HG02884 (cell line): ENCODE measurements at regions not wholly inside any gene's neighbourhood (a gene's known extent, or its start where the extent isn't known, plus 50 kb on each side); places are given as distances from the start of the nearest gene placed in this dataset.
"Not testable (repeated sequence)": the region's sequence is repeated elsewhere in the genome, so short reads cannot be mapped to it uniquely, and the experiment has no call there.

Experiments used
- ATAC-seq: cut with Tn5 transposase; IDR thresholded peaks from one replicate; pipeline ENCODE4 v1.9.1; 2021; ENCODE audit warnings: mild to moderate bottlenecking, moderate library complexity; ENCODE audit not compliant: unreplicated experiment

DNA sequence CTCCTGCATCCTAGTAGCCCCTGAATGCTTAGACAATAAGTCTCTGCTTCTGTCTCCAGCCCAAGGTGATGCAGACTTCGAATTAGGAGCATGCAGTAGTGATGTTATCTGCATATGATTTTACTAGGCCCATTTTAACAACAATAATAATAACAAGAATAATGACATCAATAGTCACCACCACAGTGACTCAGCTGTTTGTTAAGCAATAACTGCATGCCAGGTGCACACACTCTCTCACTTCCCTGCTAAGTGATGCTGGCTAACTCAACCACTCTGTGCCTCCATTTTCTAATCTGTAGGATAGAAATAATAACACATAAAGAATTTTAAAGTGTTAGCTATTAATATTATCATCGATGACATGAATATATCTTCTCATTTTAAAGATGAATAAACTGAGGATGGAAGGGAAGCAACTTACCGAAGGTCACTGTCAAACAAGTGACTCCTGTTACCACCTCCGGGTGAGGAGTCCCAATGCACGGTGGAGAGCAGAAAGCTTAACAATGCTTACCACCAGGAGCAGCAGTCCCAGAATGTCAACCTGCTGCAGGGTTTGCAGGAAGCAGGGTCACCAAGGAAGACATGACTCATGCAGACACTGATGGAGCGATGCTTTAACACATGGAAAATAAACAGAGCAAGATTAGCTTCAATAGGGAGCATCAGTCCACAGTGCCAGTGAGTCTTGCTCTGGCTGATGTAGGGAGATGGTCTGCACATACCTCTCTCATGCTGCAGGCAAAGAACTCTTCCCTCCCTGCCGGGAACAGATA, 290.2 kb downstream of the SPATA17 start:
- no peak for ATAC-seq

DNA sequence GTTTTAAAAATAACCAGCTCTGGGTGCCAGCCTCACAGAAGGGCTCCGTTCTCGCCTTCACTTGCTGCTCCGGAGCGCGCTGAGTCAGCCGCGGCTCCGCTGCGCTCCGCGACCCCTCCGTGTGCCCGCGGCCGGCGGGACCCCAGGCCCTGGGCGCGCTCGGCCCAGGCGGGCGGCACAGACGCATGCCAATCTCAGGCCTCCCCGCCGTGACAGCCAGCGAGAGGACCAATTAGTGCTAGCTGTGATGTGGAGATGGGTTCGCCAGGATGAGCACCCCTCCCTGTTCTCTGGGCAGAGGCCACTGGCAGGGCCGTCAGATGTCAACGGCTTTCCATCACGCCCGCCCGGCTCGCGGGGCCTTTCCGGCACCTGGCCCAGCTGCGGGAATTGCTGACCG, 293.8 kb downstream of the SPATA17 start:
- ATAC-seq: no peak

DNA sequence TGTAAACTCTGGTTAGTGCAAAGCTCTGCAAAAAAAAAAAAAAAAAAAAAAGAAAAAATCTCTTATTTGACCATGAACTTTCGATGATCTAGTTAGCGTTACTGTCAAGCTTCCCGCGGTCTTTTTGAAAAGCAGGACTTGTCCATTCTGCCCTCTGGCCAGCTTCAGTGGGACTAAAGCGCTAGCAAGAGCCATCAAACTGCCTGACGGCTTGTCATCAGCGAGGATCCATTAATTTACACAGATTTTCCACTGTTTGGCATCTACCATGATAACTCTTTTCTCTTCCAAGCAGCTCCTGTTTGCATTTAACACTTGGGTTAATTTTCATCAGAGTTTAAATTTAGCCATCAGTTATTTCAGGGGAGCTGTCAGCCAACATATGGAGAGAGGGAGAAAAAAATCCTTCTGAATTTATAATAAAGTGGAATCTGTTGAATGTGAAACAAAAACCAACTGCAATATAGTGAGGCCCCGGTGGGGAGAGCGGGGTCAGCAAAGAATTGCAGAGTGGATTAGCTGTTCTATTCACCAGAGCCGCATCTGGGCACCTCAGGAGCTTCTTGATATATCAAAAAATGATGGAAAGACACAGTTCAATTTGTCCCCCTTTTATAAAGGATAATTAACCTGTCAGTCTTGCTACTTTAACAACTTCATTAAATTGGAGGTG, 298.2 kb downstream of the SPATA17 start:
- no peak for ATAC-seq

DNA sequence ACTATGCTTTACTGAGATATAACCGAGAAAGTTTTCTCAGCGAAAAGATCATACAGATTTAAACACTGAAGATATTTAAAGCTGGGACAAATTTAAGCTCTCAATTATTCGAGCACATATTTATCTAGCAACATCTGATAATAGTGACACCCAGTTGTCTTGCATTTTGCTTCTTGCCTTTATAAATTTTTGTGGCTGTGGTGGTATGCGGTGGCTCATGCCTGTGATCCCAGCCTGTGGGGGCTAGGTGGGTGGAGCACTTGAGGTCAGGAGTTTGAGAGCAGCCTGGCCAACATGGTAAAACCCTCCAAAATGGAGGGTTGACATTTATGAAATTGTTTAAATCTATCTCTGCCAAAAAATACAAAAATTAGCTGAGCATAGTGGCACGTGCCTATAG, 312.2 kb downstream of the SPATA17 start:
- no peak for ATAC-seq

DNA sequence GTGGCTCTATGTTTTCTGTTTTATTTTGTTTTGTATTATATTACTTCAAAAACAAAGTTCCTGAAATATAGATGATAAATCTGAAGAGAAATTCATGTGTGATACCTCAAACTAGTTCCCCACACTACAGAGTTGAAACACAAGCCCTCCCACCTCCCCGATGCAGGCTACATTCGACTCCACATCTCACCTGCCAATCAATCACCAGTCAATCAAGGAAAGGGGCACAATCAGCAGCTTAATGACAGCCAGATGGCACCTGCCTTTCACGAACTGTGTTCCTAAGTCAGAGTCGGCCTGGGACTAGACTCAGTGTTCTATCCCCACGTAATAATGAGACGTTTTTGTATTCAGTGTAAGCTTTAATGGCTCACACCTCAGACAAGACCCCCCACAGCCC, 313.4 kb downstream of the SPATA17 start:
- ATAC-seq: no peak

DNA sequence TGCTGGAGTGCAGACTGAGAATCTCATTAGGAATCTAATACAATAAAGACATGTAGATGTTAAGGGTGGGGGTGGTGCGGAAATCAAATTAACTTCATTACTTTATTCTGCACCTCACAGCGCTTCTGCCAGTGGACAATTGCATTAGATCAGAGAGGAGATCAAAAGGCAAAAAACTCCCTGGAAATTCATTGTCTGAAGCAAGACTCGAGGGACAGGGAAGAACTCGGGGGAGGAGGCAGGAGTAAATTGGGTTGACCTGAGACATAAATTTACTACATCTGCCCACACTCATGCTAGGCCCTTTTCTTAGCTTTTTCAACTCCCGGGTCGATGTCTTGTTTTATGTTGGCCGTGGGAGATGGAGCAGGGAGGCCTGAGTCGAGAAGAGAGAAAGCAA, 315.4 kb downstream of the SPATA17 start:
- ATAC-seq: no peak

DNA sequence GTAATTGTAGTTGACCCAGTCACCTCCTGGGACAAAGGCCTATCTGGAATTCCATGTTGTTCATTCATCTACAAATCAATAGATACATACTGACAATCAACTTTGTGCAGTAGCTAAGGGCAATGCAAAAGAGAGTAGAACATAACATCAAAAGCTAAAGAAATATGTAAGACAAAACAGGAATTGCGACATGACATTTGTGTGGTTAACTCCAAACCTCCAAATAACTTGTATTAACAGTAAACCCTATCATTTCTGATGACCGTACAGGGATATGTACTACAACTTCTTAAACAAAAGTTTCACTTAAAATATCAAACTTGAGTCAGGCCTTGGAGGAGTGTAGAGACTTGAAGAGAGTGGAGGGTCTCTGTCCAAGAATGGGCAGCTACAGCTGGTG, 317.6 kb downstream of the SPATA17 start:
- no peak for ATAC-seq

DNA sequence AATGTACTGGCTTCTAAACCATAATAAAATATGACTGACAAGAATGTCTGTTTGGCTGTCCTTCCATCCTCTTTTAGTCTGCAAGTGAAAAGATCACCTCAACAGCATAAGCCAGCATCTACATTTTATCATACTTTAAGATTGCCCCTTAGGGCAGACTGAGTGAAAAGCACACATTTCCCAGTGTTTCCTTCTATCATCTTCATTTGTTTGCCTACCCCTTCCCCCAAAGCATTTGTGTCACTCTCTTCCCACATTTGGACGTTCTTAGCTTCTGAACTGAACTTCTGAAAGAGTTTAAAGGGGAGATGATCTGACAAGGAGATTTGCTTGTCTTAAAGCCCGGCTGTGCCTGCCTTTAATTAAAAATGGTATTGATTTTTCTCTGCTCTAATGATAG, 322.2 kb downstream of the SPATA17 start:
- ATAC-seq: no peak

DNA sequence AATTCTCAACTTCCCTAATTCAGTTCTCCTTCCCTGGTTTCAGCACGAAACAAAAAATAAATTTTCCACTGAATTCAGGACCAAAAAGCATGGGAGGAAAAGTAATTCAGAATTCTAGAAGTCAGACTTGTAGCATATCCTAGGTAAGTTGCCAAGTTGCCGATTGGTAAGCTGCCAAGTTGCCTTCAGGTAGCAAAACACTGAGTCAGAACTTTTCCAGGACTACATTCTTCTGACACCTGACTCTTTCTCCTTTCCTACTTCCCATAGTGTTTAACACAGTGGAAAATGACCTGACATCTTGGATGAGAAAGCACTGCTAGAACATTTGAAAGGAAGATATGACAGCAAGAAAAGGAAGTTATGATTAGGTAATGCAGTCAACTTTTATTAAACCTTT, 322.8 kb downstream of the SPATA17 start:
- ATAC-seq: no peak

DNA sequence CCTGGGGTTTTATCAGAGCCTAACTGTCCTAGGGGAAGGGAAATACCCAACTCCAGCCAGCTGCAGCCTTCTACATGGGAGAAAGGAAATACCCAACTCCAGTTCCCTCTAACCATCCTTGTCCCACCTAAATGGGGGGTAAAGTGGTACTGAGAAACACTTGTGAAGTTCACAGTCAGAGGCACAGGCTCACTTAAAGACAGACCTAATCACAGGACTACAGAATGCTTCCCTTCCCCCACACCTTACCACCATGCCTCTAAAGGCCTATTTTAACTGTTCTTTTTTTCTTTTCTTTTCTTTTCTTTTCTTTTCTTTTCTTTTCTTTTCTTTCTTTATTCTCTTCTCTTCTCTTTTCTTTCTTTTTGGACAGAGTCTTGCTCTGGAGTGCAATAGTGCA, 324.6 kb downstream of the SPATA17 start:
- ATAC-seq: no peak

DNA sequence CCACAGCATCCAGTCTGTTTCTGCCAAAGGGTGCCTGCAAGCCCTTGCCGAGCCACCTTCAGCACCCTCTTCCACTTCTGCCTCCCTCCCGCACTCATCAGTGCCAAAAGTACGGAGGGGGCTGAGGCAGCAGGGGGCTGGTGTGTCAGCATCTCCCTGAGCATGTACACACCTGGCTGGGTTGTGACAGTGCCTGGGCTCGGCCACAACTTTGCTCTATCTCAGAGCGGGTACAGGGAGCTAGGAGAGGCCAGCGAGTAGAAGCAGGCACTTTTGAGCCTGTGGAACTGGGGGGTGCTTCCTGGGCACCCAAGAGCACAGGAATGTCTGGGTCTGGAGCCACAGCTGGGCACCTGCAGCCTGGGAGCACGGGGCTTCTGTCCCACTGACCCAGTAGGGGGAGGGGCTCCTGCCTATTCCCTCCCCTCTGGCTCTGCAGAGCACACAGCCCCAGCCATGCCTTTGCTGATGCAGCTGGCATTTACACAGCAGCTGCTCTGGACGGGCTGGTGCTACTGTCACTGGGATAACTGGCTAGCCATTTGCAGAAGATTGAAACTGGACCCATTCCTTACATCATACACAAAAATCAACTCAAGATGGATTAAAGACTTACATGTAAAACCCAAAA, 319.8 kb upstream of the RRP15 start:
- ATAC-seq: no peak

DNA sequence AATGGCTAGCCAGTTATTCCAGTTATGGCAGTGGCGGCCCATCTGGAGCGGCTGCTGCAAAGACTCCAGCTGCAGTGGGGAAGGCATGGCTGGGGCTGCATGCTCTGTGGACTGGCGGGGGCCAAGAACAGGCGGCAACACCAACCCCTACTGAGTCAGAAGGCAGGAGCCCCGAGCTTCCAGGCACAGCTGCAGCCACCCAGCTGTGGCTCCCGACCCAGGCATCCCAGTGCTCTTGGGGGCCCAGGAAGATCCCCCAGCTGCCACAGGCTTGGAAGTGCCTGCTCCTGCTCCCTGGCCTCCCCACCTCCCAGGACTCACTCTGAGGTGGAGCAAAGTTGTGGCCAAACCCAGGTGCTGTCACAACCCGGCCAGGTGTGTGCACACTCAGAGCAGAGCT, 317.0 kb upstream of the RRP15 start:
- ATAC-seq: no peak

DNA sequence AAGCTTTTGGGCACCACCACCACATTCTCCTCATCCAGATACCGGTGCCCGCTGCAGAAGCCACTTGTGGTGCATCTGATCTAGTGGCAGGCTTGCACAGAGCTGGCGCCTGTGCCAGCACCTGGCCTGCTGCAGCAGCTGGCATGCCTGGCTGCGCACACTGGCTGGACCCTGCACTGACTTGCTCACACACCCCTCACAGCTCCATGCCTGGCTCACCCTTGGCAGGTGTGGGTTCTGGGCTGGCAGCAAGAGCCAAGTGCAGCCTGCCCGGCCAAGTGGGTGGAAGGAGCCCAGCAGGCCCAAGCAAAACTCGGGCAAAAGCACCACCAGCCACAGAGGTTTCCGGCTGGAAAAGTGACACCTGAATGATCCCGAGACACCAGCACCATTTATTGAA, 315.7 kb upstream of the RRP15 start:
- ATAC-seq: no peak

DNA sequence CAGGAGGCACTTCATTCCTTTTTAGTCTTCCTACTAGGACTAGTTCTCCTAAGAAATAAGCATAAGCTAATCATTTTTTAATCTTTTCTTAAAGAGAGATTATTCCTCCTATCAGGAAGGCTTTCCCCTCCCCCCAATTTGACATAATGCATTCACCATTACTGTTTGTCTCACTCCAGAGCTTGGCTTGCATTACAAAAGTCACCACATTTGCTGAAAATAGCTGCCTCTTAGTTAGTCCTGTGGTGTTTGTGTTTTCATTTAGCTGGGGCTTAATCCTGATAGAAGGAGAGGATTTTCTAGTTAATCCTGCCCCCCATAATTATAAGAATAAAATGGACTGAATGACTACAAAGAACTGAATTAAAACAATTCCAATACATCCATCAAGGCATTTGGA, 307.1 kb upstream of the RRP15 start:
- no peak for ATAC-seq

DNA sequence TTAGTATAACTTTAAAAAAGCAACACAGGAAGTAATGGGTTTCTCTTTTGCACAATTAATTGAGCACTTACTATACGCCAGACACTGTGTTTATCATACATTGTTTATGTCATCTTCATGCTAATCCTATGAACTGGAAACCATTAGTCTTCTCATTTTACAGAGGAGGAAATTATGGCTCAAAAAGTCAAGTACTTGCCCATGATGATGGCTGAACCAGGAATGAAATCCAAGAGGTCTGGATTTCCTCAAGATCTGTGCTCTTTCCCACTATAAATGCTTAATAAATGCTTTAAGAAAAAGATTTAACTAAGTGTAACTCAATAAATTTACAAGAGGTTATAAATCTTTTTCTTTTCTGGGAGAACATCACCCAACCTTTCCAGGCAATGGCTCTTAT, 303.7 kb upstream of the RRP15 start:
- no peak for ATAC-seq

DNA sequence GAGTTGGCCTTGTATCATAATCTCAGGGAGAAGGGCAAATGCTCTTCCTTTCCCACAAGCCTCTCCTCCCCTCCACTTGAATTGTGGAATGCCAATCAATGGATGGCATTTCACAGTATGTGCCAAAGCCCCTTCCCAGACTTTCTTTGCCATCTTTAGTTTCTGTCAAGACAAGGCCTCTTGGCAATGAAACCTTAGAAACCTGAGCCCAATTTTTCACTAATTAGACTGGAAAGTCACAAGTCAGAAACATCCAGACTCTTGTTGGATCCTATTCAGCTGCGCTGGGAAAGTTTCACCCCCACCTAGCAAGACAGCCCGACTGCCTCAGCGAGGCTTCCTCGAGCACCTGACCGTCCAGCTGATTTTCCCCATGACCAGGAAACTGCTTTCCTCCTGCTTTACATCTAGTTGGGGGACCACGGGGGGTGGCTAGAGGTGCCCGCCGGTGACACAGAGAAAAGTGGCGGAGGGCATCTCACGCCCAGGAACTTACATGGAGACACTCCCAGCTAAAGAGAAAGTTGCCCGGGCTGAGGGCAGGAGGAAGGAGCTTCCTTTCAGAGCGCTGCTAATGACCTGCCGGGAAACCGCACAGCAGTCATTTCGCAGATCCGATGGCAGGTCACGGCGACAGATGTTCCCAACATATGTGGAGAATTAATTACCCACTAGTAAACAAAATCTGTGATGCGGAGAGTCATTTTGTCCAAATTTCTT, 302.6 kb upstream of the RRP15 start:
- no peak for ATAC-seq

DNA sequence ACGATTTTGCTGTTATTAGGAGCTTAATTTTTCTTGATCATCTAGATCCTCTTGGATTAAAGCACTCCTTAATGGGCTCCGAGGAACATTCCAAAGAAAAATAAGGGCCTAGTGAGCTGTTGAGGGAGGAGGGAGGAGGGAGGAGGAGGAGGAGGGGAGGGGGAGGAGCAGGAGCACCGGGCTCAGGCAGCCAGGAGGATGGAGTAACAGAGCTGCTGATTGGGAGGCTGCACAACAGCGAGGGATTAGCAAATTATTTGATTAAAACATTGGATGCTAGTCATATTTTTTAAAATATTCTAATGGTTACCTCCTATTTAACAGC, 302.1 kb upstream of the RRP15 start:
- ATAC-seq: no peak

DNA sequence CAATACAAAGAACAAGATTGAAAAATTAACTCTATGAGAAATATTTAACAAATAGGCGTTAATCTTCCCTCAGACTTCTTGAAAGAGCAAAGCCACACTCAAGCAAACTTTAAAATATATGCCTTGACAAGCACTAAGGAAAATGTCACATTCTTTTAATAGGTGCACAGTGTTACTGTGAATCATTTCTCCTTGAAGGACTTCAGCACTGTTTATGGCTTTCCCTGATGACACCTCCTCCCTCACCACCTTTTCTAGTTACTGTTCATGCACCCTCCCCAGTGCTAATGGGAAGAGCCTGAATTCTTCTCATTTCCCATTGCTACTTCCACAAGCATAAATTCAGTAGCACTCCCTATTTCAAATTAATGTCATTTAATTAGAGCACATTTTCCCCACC, 299.5 kb upstream of the RRP15 start:
- no peak for ATAC-seq

DNA sequence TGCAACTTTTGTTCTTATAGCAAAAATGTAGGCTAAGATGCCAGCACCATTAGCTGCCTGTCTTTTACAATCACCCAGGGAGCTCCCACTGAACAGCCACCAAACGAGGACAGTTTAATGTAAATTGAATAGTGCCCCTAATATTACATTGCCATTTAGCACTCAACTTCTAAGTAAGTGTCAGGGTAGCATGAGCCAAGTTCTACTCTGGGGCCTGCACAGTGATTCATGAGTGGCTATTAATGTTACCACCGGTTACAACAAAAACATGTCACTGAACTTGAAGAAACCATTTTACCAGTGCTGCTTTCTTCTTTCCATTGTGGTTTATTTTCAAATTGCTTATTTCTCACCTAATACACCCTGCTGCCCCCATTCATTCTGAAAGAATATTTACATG, 295.6 kb upstream of the RRP15 start:
- ATAC-seq: no peak

DNA sequence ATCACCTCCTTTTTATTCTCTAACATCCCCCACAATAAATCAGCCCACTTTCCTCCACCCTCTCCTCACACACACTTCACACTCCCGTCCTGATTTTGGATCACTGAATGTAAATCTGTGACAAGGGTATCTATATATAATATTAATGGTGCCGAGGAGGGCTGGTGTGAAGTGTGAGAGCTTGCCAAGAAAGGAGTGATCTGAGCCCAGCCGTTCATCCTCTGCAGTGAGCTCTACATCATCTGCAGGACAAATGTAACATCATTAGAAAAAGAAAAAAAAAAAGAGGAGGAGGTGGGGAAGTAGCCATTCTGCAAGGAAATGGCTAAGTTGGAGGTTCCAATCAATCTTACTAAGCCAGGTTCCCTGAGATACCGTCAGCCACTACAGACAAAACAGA, 291.7 kb upstream of the RRP15 start:
- ATAC-seq: no peak

DNA sequence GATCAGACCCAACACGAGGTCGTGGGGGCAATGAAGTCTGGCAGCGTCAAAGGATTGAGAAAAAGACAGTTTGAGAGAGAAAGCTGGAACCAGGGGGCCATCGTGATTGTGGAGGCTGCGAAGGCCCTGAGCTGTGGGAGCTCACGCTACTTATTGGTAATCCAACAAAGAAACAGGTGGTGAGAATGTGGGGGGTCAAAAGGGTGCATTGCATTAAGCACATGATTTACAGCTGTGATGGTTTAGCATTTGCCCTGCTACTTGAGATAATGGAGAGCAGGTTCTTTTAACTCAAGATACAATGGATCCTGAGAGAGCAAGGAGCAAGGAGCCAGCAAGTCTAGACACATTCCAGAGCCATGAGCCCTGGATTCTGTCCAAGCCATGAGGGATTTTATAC, 276.8 kb upstream of the RRP15 start:
- ATAC-seq: not testable (repeated sequence)

DNA sequence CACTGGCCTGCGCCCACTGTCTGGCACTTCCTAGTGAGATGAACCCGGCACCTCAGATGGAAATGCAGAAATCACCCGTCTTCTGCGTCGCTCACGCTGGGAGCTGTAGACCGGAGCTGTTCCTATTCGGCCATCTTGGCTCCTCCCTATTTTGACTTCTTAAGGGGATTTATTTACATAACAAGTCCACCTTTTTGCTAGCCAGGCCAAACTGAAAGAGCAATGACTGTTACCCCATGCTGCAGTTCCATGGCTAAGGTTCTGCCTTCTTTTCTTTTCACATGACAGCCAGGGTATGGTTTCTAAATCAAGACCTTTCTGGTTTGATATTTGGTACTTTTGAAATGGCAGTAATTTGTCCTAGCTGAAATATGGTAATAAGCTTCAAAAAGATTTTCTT, 270.0 kb upstream of the RRP15 start:
- not testable (repeated sequence) for ATAC-seq
